ENCODE measurements at regions not wholly inside any gene's neighbourhood (a gene's known extent, or its start where the extent isn't known, plus 50 kb on each side); places are given as distances from the start of the nearest gene placed in this dataset.

- TF ChIP-seq FOXP2 (optimal IDR thresholded peaks at IDR 0.05; ENCODE audit: borderline replicate concordance, extremely low read depth, extremely low read length, insufficient read depth) (no peak), POLR2AphosphoS5 (IDR thresholded peaks at IDR 0.05; ENCODE audit: low read depth, low read length) (no peak), TAF1 (IDR thresholded peaks at IDR 0.05; ENCODE audit: borderline replicate concordance, insufficient read depth, low read length) (no peak), SIN3A (IDR thresholded peaks at IDR 0.05; ENCODE audit: borderline replicate concordance, insufficient read depth, low read length) (no peak), REST (IDR thresholded peaks at IDR 0.05; ENCODE audit: insufficient read depth in 1 of 2, low read depth in 2 of 2, low read length in 2 of 2) (no peak)
Measured at GRCh38 chr14:65360144-65360784, 52.3 kb upstream of the FUT8 start.

DNA sequence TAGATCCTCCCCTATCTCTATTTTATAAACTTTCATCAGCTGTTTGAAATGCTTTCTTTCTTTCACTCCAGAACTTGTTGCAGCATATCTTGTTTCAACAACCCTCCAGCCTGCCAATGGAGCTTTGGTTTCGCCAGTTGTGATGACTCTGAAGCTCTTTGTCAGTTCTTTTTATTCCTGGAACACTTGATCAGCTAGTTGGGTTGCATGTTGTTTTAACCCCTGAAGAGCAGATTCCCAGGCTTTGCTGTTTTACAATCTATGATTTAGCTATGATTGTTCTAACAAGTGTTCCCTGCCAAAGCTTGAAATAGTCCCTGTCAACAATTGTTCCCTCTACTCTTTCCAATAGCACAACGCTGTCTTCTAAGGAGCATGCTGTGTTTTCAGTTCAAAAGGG lies 50.6 kb upstream of the FUT8 start:
- TF ChIP-seq TAF1 (IDR thresholded peaks at IDR 0.05; ENCODE audit: borderline replicate concordance, insufficient read depth, low read length) (no peak), POLR2AphosphoS5 (IDR thresholded peaks at IDR 0.05; ENCODE audit: low read depth, low read length) (no peak), REST (IDR thresholded peaks at IDR 0.05; ENCODE audit: insufficient read depth in 1 of 2, low read depth in 2 of 2, low read length in 2 of 2) (no peak), FOXP2 (optimal IDR thresholded peaks at IDR 0.05; ENCODE audit: borderline replicate concordance, extremely low read depth, extremely low read length, insufficient read depth) (no peak), SIN3A (IDR thresholded peaks at IDR 0.05; ENCODE audit: borderline replicate concordance, insufficient read depth, low read length) (no peak)
